Stomach (tissue), 8 donors: ENCODE measurements at regions not wholly inside any gene's neighbourhood (a gene's known extent, or its start where the extent isn't known, plus 50 kb on each side); places are given as distances from the start of the nearest gene placed in this dataset.

Source experiments
- DNase-seq, 2 donors: peaks; one replicate each; pipeline versions ENCODE4 v3.0.0 to v3.0.0-alpha.2; 2013 to 2019
- H3K27ac ChIP-seq, 5 donors: fragments of 200-600 bp in 4 of 5; sonication (generic) in 4 of 5; one replicate each; pipeline ENCODE4 v1.5.1; 2013 to 2019; ENCODE audit warnings: mild to moderate bottlenecking in 1 of 5, moderate library complexity in 1 of 5
- H3K27me3 ChIP-seq, 3 donors: fragments of 200-600 bp; sonication (generic); one replicate each; pipeline ENCODE4 v1.5.1; 2017 to 2019; ENCODE audit warnings: mixed run types in 1 of 3
- H3K36me3 ChIP-seq, 4 donors: fragments of 200-600 bp; sonication (generic); 1 replicate in 3 of 4; 2 replicates in 1 of 4; pipeline ENCODE4 v1.5.1; 2016 to 2019
- H3K4me1 ChIP-seq, 4 donors: fragments of 200-600 bp; sonication (generic); one replicate each; pipeline ENCODE4 v1.5.1; 2016 to 2019
- H3K4me3 ChIP-seq, 4 donors: fragments of 200-600 bp; sonication (generic) in 3 of 4; one replicate each; pipeline ENCODE4 v1.5.1; 2016 to 2019; ENCODE audit warnings: mild to moderate bottlenecking in 1 of 4
- H3K9me3 ChIP-seq, 4 donors: fragments of 200-600 bp; sonication (generic); one replicate each; pipeline ENCODE4 v1.5.1; 2016 to 2019
- EP300 ChIP-seq: sonication (generic); formaldehyde crosslinking; IDR thresholded peaks from one replicate; pipeline ENCODE4 v1.6.1; 2017; ENCODE audit warnings: antibody characterized with exemption
- POLR2A ChIP-seq, 4 donors: fragments of 450-650 bp; IDR thresholded peaks; one replicate each; pipeline ENCODE4 v1.6.1; 2016; ENCODE audit warnings: antibody characterized with exemption in 4 of 4, control low read depth in 2 of 4, mild to moderate bottlenecking in 1 of 4, moderate library complexity in 1 of 4
- POLR2AphosphoS5 ChIP-seq, 3 donors: sonication (generic); formaldehyde crosslinking; IDR thresholded peaks; one replicate each; pipeline ENCODE4 v1.6.1; 2016; ENCODE audit warnings: antibody characterized with exemption in 3 of 3
- WGBS, 5 donors: extraction: QIAGEN DNeasy Blood & Tissue Kit in 3 of 5; methylation state at CpG; one replicate each; pipeline versions ENCODE4 v1.1.5 to v1.1.7; 2013 to 2018; 5-methylcytosine and 5-hydroxymethylcytosine counted together
- intact Hi-C: fragments of 100-400 bp; cut with DNase I; formaldehyde crosslinking; loops from one replicate; pipeline ENCODE4 v1.15.1; 2023; ENCODE audit warnings: low total_unique reads
- TF ChIP-seq, protein P1 (sequence below), 7 experiments: fragments of 450-650 bp in 4 of 7; fragments of 200-600 bp in 3 of 7; sonication (generic) in 3 of 7; IDR thresholded peaks; one replicate each; pipeline ENCODE4 v1.5.1; 2016 to 2019; ENCODE audit warnings: antibody characterized with exemption in 7 of 7, control low read depth in 2 of 7, mild to moderate bottlenecking in 1 of 7
- donor health status: healthy with polysubstance abuse.
- donor health status: Bipolar disorder and iron deficiency.
- donor health status: healthy.

DNA sequence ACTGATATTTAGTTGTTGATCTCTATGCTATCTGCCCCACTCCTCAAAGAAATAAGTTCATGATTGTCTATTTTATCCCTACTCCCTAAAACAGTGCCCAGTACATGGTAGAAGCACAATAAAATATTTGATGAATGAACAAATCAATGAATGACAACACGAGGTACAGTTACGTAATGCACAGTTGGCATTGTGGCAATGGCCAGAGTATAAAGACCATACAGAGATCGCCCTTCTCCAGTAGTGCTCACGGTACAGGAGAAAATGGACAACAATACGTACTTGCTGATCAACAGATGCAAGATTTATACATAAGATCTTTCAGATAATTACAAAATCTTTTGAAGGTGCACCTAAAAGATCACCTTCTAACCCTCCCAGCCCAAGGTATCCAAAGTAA, 225.4 kb downstream of the KLF12 start:
- intact Hi-C loops: no loop called here

DNA sequence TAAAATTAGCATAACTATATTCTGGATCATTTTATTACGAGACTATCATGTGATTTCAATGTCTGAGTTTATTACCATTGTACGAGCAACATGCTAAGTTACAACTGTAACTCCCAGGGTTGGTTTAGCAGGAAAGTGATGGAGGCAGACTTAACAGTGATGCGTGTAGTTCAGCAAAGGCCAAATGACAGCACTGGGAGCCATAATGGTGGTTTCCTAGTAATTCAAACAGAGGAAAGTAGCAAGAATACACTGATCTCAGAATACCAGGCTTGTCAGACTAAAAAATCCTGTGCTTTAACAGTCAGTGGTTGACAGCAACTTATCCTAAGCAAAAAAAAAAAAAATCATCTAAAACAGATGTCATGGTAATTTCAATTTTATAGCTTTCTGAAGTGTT, 229.6 kb downstream of the KLF12 start:
- no peak for DNase-seq
- H3K9me3 ChIP-seq: no peaks in the 10 kb centered on the region
- no peak overlapping the region for H3K4me3 ChIP-seq
- H3K27ac ChIP-seq: no peak overlapping the region
- 94 to 100% (median 97%) methylated on average over 3 of the region's 3 CpGs for WGBS, 5 donors
- no peaks in the 10 kb centered on the region for H3K27me3 ChIP-seq
- H3K36me3 ChIP-seq: no peaks in the 10 kb centered on the region
- TF ChIP-seq POLR2A (IDR thresholded peaks at IDR 0.05) (no peak), POLR2AphosphoS5 (IDR thresholded peaks at IDR 0.05) (no peak)
- TF ChIP-seq, protein P1, sequence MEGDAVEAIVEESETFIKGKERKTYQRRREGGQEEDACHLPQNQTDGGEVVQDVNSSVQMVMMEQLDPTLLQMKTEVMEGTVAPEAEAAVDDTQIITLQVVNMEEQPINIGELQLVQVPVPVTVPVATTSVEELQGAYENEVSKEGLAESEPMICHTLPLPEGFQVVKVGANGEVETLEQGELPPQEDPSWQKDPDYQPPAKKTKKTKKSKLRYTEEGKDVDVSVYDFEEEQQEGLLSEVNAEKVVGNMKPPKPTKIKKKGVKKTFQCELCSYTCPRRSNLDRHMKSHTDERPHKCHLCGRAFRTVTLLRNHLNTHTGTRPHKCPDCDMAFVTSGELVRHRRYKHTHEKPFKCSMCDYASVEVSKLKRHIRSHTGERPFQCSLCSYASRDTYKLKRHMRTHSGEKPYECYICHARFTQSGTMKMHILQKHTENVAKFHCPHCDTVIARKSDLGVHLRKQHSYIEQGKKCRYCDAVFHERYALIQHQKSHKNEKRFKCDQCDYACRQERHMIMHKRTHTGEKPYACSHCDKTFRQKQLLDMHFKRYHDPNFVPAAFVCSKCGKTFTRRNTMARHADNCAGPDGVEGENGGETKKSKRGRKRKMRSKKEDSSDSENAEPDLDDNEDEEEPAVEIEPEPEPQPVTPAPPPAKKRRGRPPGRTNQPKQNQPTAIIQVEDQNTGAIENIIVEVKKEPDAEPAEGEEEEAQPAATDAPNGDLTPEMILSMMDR (IDR thresholded peaks at IDR 0.05): no peak
- intact Hi-C loops: no loop called here
- H3K4me1 ChIP-seq: no peaks in the 10 kb centered on the region

More for the DNA sequence above, 225.4 kb downstream of the KLF12 start:
- H3K27ac ChIP-seq: no peak overlapping the region
- H3K36me3 ChIP-seq: no peaks in the 10 kb centered on the region
- no peaks in the 10 kb centered on the region for H3K27me3 ChIP-seq
- no peak for DNase-seq
- no peak overlapping the region for H3K4me3 ChIP-seq
- TF ChIP-seq EP300 (no peak), POLR2A (IDR thresholded peaks at IDR 0.05) (no peak), POLR2AphosphoS5 (IDR thresholded peaks at IDR 0.05) (no peak)
- TF ChIP-seq, protein P1 (IDR thresholded peaks at IDR 0.05): no peak
- H3K4me1 ChIP-seq: peaks cover under 1 to 20% (median 6%) of the 10 kb centered on the region in 4 donors
- no peaks in the 10 kb centered on the region for H3K9me3 ChIP-seq
- 91 to 98% (median 96%) methylated on average over 5 of the region's 5 CpGs for WGBS, 5 donors

DNA sequence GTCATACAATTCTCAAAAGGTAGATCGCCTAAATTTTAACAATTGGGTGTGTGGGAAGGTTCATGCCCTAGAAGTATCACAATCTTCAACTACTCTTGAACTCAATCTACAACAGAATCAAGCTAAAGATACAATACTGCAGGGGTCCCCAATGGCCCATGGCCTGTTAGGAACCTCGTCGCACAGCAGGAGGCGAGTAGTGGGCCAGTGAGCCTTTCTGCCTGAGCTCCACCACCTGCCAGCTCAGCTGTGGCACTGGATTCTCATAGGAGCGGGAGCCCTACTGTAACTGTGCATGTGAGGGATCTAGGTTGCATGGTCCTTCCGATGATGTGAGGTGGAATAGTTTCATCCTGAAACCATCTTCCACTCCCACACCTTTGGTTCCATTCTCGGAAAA, 230.6 kb downstream of the KLF12 start:
- WGBS, 5 donors: 94 to 99% (median 97%) methylated on average over 7 of the region's 7 CpGs
- Histone ChIP-seq H3K4me3 (no peak overlapping the region), H3K36me3 (no peaks in the 10 kb centered on the region), H3K27me3 (no peaks in the 10 kb centered on the region), H3K9me3 (no peaks in the 10 kb centered on the region), H3K4me1 (no peaks in the 10 kb centered on the region), H3K27ac (no peak overlapping the region)
- no peak for DNase-seq
- TF ChIP-seq, protein P1 (IDR thresholded peaks at IDR 0.05): no peak
- no peak for TF ChIP-seq EP300
- no peak for TF ChIP-seq POLR2A (IDR thresholded peaks at IDR 0.05)
- no peak for TF ChIP-seq POLR2AphosphoS5 (IDR thresholded peaks at IDR 0.05)
- intact Hi-C loops: no loop called here

DNA sequence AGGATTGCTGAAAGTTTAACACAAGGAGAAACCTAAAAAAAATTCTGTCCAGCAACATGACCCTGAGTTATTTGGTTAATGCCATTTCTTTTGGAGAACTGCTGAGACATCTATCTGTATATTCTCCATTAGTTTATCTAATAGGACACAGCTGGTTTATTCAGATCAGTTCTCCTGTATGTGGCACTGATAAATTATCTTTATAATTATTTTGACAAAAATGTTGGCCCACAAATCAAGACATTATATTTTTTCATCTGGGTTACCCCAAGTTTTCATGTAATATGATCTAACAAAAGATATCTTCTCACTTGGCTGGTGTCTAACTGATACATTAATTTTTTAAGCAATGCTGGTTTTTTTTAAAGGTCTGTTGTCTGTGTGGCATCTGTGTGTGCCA, 231.4 kb downstream of the KLF12 start:
- no peak for DNase-seq
- no peaks in the 10 kb centered on the region for H3K36me3 ChIP-seq
- H3K27me3 ChIP-seq: no peaks in the 10 kb centered on the region
- no peaks in the 10 kb centered on the region for H3K9me3 ChIP-seq
- H3K4me3 ChIP-seq: no peak overlapping the region
- no peak for TF ChIP-seq POLR2AphosphoS5 (IDR thresholded peaks at IDR 0.05)
- no peak for TF ChIP-seq POLR2A (IDR thresholded peaks at IDR 0.05)
- no peak for TF ChIP-seq EP300
- no peaks in the 10 kb centered on the region for H3K4me1 ChIP-seq
- intact Hi-C loops: no loop called here
- no peak overlapping the region for H3K27ac ChIP-seq

DNA sequence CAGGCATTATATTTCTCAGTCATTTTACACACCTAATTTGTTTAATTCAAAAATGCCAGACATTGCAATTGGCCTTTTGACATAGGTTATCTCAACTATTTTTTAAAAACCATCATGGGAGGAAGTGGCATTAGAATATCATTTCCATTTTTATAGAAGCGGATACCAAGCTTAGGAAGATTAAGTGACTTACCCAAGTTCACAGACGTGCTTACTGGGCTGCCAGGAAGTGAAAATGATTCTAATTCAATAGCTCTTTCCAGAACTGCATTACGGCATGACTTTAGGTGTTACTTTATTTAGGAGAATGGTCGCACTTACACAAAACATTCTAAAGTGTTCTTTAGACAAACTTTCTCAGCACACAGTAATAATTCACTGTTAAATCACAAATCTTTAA, 231.9 kb downstream of the KLF12 start:
- H3K36me3 ChIP-seq: no peaks in the 10 kb centered on the region
- no peaks in the 10 kb centered on the region for H3K9me3 ChIP-seq
- H3K4me3 ChIP-seq: no peak overlapping the region
- DNase-seq: no peak
- no peak overlapping the region for H3K27ac ChIP-seq
- TF ChIP-seq, protein P1 (IDR thresholded peaks at IDR 0.05): no peak
- TF ChIP-seq POLR2AphosphoS5 (IDR thresholded peaks at IDR 0.05) (no peak), EP300 (no peak), POLR2A (IDR thresholded peaks at IDR 0.05) (no peak)
- 48 to 65% (median 58%) methylated on average over 4 of the region's 4 CpGs for WGBS, 5 donors
- no peaks in the 10 kb centered on the region for H3K27me3 ChIP-seq
- no peaks in the 10 kb centered on the region for H3K4me1 ChIP-seq
- intact Hi-C loops: no loop called here
